ENCODE measurements at regions not wholly inside any gene's neighbourhood (a gene's known extent, or its start where the extent isn't known, plus 50 kb on each side); places are given as distances from the start of the nearest gene placed in this dataset.

GRCh38 chr7:47100148-47100816, 481.6 kb downstream of the TNS3 start:
- WGBS, 2 donors, result 85 to 89% methylated on average over 5 of the region's 5 CpGs

GRCh38 chr7:47097431-47097830, 484.5 kb downstream of the TNS3 start:
- H3K4me3 ChIP-seq, result no peak overlapping the region
- no peak for TF ChIP-seq POLR2A (IDR thresholded peaks at IDR 0.05)
- no peak for TF ChIP-seq CTCF (IDR thresholded peaks at IDR 0.05)
- TF ChIP-seq EP300 (IDR thresholded peaks at IDR 0.05), result no peak
- H3K36me3 ChIP-seq, result no peaks in the 10 kb centered on the region
- H3K9me3 ChIP-seq, result no peaks in the 10 kb centered on the region
- H3K27ac ChIP-seq, result no peak overlapping the region
- no peaks in the 10 kb centered on the region for H3K4me1 ChIP-seq
- DNase-seq (ENCODE audit: low spot score in 2 of 2), result no peak
- WGBS, 2 donors, result 89 to 91% methylated on average over 2 of the region's 2 CpGs
- no peaks in the 10 kb centered on the region for H3K27me3 ChIP-seq

More at GRCh38 chr7:47100148-47100816, 481.6 kb downstream of the TNS3 start:
- Histone ChIP-seq H3K27ac (no peak overlapping the region), H3K9me3 (no peaks in the 10 kb centered on the region), H3K4me1 (no peaks in the 10 kb centered on the region), H3K27me3 (no peaks in the 10 kb centered on the region), H3K36me3 (no peaks in the 10 kb centered on the region), H3K4me3 (no peak overlapping the region)
- TF ChIP-seq CTCF (IDR thresholded peaks at IDR 0.05) (no peak), POLR2A (IDR thresholded peaks at IDR 0.05) (no peak), EP300 (IDR thresholded peaks at IDR 0.05) (no peak)
- no peak for DNase-seq (ENCODE audit: low spot score in 2 of 2)

GRCh38 chr7:47095946-47096345, 486.0 kb downstream of the TNS3 start:
- no peaks in the 10 kb centered on the region for H3K36me3 ChIP-seq
- no peak overlapping the region for H3K27ac ChIP-seq
- no peak overlapping the region for H3K4me3 ChIP-seq
- no peaks in the 10 kb centered on the region for H3K4me1 ChIP-seq
- 92 to 93% methylated on average over 1 of the region's 1 CpG for WGBS, 2 donors
- DNase-seq (ENCODE audit: low spot score in 2 of 2), result no peak
- H3K27me3 ChIP-seq, result no peaks in the 10 kb centered on the region
- no peaks in the 10 kb centered on the region for H3K9me3 ChIP-seq
- TF ChIP-seq CTCF (IDR thresholded peaks at IDR 0.05), result no peak
- no peak for TF ChIP-seq POLR2A (IDR thresholded peaks at IDR 0.05)
- TF ChIP-seq EP300 (IDR thresholded peaks at IDR 0.05), result no peak

- Histone ChIP-seq H3K9me3 (no peaks in the 10 kb centered on the region), H3K4me3 (no peak overlapping the region), H3K36me3 (no peaks in the 10 kb centered on the region), H3K27me3 (no peaks in the 10 kb centered on the region), H3K4me1 (no peaks in the 10 kb centered on the region), H3K27ac (no peak overlapping the region)
- no peak for DNase-seq (ENCODE audit: low spot score in 2 of 2)
- 92 to 94% methylated on average over 7 of the region's 7 CpGs for WGBS, 2 donors
- TF ChIP-seq POLR2A (IDR thresholded peaks at IDR 0.05) (no peak), EP300 (IDR thresholded peaks at IDR 0.05) (no peak), CTCF (IDR thresholded peaks at IDR 0.05) (no peak)
These were observed 487.4 kb downstream of the TNS3 start for GRCh38 chr7:47094462-47094861.

GRCh38 chr7:47093320-47094234, 488.3 kb downstream of the TNS3 start:
- Histone ChIP-seq H3K4me1 (peaks cover 0 to 6% (median 0%) of the 10 kb centered on the region in 4 donors), H3K4me3 (no peak overlapping the region), H3K27me3 (no peaks in the 10 kb centered on the region), H3K36me3 (no peaks in the 10 kb centered on the region), H3K9me3 (no peaks in the 10 kb centered on the region), H3K27ac (no peak overlapping the region)
- no peak for DNase-seq (ENCODE audit: low spot score in 2 of 2)
- TF ChIP-seq POLR2A (IDR thresholded peaks at IDR 0.05) (no peak), CTCF (IDR thresholded peaks at IDR 0.05) (no peak), EP300 (IDR thresholded peaks at IDR 0.05) (no peak)
- WGBS, 2 donors, result 74 to 84% methylated on average over 7 of the region's 7 CpGs
